Vagina (tissue), 2 donors: ENCODE measurements at regions not wholly inside any gene's neighbourhood (a gene's known extent, or its start where the extent isn't known, plus 50 kb on each side); places are given as distances from the start of the nearest gene placed in this dataset.

ENCODE experiments used
- POLR2AphosphoS5 ChIP-seq, 2 donors: sonication (generic); formaldehyde crosslinking; IDR thresholded peaks; one replicate each; pipeline ENCODE4 v1.9.0; 2017; ENCODE audit warnings: antibody characterized with exemption in 2 of 2, mild to moderate bottlenecking in 2 of 2, low read depth in 1 of 2; ENCODE audit not compliant: insufficient read depth in 1 of 2
- TF ChIP-seq, protein P1 (sequence below), 3 experiments: fragments of 450-650 bp in 2 of 3; fragments of 200-600 bp in 1 of 3; sonication (generic) in 1 of 3; IDR thresholded peaks; one replicate each; pipeline ENCODE4 v1.5.1; 2017 to 2019; ENCODE audit warnings: antibody characterized with exemption in 3 of 3, mild to moderate bottlenecking in 2 of 3, moderate library complexity in 2 of 3

DNA sequence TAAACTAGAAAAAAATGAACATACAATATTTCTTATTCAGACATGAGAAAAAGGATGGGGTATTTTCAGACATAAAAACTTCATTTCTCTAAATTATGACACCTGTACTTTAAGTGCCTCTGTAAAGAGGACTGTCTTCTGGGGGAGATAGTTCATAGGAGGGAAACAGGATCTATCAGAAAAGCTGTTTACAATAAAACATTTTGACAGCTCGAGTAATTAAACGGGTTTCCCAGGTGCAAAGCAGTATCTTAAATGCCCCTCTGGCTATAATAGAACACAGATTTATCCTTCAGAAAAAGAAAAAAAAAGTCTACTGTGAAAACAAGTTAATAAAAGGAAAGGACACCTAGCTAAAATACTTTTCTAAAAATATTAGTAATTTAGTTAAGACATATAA lies 311.4 kb upstream of the UBE2E3 start:
- TF ChIP-seq, protein P1, sequence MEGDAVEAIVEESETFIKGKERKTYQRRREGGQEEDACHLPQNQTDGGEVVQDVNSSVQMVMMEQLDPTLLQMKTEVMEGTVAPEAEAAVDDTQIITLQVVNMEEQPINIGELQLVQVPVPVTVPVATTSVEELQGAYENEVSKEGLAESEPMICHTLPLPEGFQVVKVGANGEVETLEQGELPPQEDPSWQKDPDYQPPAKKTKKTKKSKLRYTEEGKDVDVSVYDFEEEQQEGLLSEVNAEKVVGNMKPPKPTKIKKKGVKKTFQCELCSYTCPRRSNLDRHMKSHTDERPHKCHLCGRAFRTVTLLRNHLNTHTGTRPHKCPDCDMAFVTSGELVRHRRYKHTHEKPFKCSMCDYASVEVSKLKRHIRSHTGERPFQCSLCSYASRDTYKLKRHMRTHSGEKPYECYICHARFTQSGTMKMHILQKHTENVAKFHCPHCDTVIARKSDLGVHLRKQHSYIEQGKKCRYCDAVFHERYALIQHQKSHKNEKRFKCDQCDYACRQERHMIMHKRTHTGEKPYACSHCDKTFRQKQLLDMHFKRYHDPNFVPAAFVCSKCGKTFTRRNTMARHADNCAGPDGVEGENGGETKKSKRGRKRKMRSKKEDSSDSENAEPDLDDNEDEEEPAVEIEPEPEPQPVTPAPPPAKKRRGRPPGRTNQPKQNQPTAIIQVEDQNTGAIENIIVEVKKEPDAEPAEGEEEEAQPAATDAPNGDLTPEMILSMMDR (IDR thresholded peaks at IDR 0.05): no peak
- TF ChIP-seq POLR2AphosphoS5 (IDR thresholded peaks at IDR 0.05; ENCODE audit: insufficient read depth in 1 of 2, low read depth in 1 of 2): no peak
